Fibroblast of lung (primary cell): ENCODE measurements at regions not wholly inside any gene's neighbourhood (a gene's known extent, or its start where the extent isn't known, plus 50 kb on each side); places are given as distances from the start of the nearest gene placed in this dataset.

Source experiments
- EZH2 ChIP-seq: IDR thresholded peaks from 2 replicates; pipeline ENCODE4 v1.5.1; 2012; ENCODE audit warnings: low read length, control low read depth, mild to moderate bottlenecking; ENCODE audit errors: missing control alignments
- TF ChIP-seq, protein P1 (sequence below), 2 donors: IDR thresholded peaks in 1 of 2; conservative IDR thresholded peaks in 1 of 2; 1 replicate in 1 of 2; 2 replicates in 1 of 2; pipeline ENCODE4 v1.5.1; 2011 to 2012; ENCODE audit warnings: low read length in 2 of 2, control low read depth in 1 of 2, inconsistent platforms in 1 of 2, low read depth in 1 of 2, mild to moderate bottlenecking in 1 of 2

DNA sequence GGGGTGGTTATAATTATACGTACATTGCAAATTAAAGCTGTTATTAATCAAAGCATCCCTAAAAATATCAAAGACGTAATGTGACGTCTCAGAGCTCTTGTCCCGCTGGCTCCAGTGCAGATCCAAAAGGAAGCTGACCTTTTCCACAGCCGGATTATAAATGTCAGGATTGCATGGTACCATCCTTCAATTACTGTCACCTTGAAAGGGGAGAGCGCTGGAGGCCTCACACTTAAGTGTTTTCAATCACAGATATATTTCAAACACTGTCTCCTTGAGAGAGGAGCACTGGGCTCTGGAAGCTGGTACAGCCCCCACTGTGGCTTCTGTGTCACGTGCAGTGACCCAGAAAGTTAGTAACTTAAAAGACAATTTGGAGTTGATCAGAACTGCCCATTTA is 94.2 kb downstream of the AIPL1 start:
- TF ChIP-seq, protein P1, sequence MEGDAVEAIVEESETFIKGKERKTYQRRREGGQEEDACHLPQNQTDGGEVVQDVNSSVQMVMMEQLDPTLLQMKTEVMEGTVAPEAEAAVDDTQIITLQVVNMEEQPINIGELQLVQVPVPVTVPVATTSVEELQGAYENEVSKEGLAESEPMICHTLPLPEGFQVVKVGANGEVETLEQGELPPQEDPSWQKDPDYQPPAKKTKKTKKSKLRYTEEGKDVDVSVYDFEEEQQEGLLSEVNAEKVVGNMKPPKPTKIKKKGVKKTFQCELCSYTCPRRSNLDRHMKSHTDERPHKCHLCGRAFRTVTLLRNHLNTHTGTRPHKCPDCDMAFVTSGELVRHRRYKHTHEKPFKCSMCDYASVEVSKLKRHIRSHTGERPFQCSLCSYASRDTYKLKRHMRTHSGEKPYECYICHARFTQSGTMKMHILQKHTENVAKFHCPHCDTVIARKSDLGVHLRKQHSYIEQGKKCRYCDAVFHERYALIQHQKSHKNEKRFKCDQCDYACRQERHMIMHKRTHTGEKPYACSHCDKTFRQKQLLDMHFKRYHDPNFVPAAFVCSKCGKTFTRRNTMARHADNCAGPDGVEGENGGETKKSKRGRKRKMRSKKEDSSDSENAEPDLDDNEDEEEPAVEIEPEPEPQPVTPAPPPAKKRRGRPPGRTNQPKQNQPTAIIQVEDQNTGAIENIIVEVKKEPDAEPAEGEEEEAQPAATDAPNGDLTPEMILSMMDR (conservative IDR thresholded peaks at IDR 0.05 in 1 of 2, IDR thresholded peaks at IDR 0.05 in 1 of 2; ENCODE audit: low read depth in 1 of 2, low read length in 2 of 2): no peak
- TF ChIP-seq EZH2: no peak
